ENCODE measurements at regions not wholly inside any gene's neighbourhood (a gene's known extent, or its start where the extent isn't known, plus 50 kb on each side); places are given as distances from the start of the nearest gene placed in this dataset.
"Not testable (repeated sequence)": the region's sequence is repeated elsewhere in the genome, so short reads cannot be mapped to it uniquely, and the experiment has no call there.

DNA sequence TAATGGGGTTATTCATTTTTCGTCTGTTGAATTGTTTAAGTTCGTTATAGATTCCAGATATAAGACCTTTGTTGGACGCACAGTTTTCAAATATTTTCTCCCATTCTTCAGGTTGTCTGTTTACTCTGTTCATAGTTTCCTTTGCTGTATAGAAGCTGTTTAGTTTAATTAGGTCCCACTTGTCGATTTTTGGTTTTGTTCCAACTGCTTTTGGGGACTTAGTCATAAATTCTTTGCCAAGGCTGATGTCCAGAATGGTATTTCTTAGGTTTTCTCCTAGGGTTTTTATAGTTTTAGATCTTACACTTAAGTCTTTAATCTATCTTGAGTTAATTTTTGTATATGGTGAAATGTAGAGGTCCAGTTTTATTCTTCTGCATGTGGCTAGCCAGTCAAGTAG lies 58.9 kb upstream of the ZNF280D start:
- DNase-seq (ENCODE audit: low spot score) = no peak
- TF ChIP-seq, protein P1, sequence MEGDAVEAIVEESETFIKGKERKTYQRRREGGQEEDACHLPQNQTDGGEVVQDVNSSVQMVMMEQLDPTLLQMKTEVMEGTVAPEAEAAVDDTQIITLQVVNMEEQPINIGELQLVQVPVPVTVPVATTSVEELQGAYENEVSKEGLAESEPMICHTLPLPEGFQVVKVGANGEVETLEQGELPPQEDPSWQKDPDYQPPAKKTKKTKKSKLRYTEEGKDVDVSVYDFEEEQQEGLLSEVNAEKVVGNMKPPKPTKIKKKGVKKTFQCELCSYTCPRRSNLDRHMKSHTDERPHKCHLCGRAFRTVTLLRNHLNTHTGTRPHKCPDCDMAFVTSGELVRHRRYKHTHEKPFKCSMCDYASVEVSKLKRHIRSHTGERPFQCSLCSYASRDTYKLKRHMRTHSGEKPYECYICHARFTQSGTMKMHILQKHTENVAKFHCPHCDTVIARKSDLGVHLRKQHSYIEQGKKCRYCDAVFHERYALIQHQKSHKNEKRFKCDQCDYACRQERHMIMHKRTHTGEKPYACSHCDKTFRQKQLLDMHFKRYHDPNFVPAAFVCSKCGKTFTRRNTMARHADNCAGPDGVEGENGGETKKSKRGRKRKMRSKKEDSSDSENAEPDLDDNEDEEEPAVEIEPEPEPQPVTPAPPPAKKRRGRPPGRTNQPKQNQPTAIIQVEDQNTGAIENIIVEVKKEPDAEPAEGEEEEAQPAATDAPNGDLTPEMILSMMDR (IDR thresholded peaks at IDR 0.05; ENCODE audit: extremely low read depth, missing control alignments) = no peak

DNA sequence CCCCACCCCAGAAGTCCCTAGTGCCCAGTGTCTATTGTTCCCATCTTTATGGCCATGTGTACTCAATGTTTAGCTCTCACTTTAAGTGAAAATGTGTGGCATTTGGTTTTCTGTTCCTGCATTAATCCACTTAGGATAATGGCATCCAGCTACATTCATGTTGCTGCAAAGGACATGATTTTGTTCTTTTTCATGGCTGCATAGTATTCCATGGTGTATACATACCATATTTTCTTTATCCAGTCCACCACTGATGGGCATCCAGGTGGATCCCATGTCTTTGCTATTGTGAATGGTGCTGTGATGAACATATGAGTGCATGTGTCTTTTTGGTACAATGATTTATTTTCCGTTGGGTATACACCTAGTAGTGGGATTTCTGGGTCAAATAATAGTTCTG lies 58.2 kb upstream of the ZNF280D start:
- not testable (repeated sequence) for DNase-seq (ENCODE audit: low spot score)

DNA sequence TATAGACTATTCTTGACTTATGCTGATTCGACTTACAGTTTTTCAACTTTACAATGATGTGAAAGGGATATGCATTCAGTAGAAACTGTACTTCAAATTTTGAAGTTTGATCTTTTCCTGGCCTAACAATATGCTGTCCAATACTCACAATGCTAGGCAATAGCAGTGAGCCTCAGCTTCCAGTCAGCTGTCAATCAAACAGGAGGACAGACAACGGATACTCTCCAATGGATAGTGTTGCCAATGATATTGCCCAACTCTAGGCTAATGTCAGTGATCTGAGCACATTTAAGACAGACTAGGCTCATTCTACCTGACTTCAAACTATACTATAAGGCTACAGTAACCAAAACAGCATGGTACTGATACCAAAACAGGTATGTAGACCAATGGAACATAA lies 55.0 kb upstream of the ZNF280D start:
- TF ChIP-seq, protein P1 (IDR thresholded peaks at IDR 0.05; ENCODE audit: extremely low read depth, missing control alignments) = no peak
- DNase-seq (ENCODE audit: low spot score) = no peak

DNA sequence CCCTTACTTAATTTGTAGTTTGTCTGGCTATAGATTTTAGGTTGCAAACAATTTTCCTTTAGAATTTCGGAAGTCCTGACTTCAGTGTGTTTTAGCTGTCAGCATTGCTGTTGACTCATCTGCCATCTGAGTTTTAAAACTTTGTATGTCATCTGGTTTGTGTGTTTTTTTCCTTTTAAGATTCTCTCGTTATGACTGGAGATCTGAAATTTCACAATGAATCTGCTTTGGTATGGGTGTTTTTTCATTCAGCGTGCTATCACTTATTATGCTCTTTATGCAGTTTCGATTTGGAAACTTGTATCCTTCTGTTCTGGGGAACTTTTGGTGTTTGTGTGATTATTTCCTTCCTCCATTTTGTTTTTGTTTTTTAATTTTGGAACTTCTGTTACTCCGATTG lies 53.7 kb upstream of the ZNF280D start:
- DNase-seq (ENCODE audit: low spot score) = peak; percentile 78
- TF ChIP-seq, protein P1 (IDR thresholded peaks at IDR 0.05; ENCODE audit: extremely low read depth, missing control alignments) = no peak

DNA sequence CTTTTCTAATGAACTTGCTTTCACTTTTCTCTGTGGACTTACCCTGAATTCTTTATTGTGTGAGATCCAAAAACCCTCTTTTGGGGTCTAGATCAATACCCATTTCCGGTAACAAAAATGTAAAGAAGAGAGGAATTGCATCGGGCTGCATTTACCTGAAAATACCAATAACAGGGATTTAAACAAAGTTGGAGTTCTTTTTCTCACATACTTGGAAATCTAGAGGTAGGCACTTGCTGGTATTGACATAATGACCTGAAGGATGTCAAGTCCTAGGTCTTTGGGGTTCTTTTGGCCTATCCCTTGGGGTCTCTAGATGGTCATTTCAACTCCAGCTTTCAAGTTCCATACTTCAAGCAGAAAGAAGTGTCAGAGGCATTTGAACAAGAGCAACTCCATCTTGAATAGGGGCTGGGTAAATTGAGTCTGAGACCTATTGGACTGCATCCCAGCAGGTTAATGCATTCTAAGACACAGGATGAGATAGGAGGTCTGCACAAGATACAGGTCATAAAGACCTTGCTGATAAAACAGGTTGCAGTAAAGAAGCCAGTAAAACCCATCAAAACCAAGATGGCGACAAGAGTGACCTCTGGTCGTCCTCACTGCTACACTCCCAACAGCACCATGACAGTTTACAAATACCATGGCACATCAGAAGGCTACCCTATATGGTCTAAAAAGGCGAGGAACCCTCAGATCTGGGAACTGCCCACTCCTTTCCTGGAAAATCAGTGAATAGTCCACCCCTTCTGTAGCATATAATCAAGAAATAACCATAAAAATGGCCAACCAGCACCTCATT lies 50.8 kb upstream of the ZNF280D start:
- TF ChIP-seq, protein P1 (IDR thresholded peaks at IDR 0.05; ENCODE audit: extremely low read depth, missing control alignments) = no peak
- no peak for DNase-seq (ENCODE audit: low spot score)

DNA sequence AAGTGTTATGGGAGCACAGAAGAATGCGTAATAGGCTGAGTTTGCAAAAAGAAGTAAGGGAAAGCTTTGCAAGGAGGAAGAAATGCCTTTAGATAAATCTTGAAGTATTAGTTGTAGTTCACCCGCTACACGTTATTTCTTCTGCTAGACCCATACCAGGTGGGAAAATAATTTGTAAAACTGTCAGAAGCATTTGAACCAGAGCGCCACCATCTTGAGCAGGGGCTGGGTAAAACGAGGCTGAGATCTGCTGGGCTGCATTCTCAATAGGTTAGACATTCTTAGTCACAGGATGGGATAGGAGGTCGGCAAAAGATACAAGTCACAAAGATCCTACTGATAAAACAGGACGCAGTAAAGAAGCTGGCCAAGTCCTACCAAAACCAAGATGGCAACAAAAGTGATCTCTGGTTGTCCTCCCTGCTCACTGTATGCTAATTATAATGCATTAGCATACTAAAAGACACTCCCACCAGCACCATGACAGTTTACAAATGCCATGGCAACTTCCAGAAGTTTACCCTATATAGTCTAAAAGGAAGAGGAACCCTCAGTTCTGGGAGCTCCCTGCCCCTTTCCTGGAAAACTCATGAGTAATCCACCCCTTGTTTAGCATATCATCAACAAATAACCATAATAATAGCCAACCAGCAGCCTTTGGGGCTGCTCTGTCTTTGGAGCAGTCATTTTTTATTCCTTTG lies 50.0 kb upstream of the ZNF280D start:
- no peak for DNase-seq (ENCODE audit: low spot score)
- TF ChIP-seq, protein P1 (IDR thresholded peaks at IDR 0.05; ENCODE audit: extremely low read depth, missing control alignments) = no peak
